Panc1 (cell line): ENCODE measurements at regions not wholly inside any gene's neighbourhood (a gene's known extent, or its start where the extent isn't known, plus 50 kb on each side); places are given as distances from the start of the nearest gene placed in this dataset.

Source experiments
- ATAC-seq: fragments of 200-7000 bp; cut with Tn5 transposase; 2 replicates; pipeline ENCODE4 v1.9.1; 2020; ENCODE audit warnings: mild to moderate bottlenecking, moderate library complexity
- BruUV-seq: library from RNA; stranded (reverse); fragments of 400-500 nt; replicated peaks from 2 replicates; lab custom pipeline; 2021; lab: Mats Ljungman, UMichigan
- CTCF ChIA-PET: fragments of 300-600 bp; sonication (Branson Sonifier 250); formaldehyde crosslinking; loops from one replicate; lab custom pipeline; 2022; ENCODE audit warnings: antibody characterized with exemption; lab: Charles Lee
- POLR2A ChIA-PET: fragments of 300-600 bp; sonication (Branson Sonifier 250); formaldehyde crosslinking; loops from one replicate; lab custom pipeline; 2022; ENCODE audit warnings: antibody characterized with exemption; lab: Charles Lee
- DNase-seq: peaks from one replicate; pipeline ENCODE4 v3.0.0-alpha.2; 2010; ENCODE audit warnings: low read depth, low spot score
- H3K27ac ChIP-seq: 2 replicates; pipeline ENCODE4 v1.5.1; 2011; ENCODE audit warnings: mild to moderate bottlenecking, low read length, inconsistent platforms
- H3K27me3 ChIP-seq: fragments of 200-500 bp; sonication (Bioruptor generic); 2 replicates; pipeline ENCODE4 v1.6.0; 2014; ENCODE audit warnings: low read length, inconsistent platforms; ENCODE audit not compliant: control insufficient read depth, insufficient read depth
- H3K36me3 ChIP-seq: fragments of 200-500 bp; sonication (Bioruptor generic); 2 replicates; pipeline ENCODE4 v1.5.1; 2014; ENCODE audit warnings: inconsistent platforms, mild to moderate bottlenecking, low read length, moderate library complexity; ENCODE audit not compliant: control insufficient read depth, insufficient read depth
- H3K4me1 ChIP-seq: 2 replicates; pipeline ENCODE4 v1.5.1; 2011; ENCODE audit warnings: inconsistent platforms, mild to moderate bottlenecking, low read length, moderate library complexity; ENCODE audit not compliant: control insufficient read depth, insufficient read depth
- H3K4me3 ChIP-seq, 2 experiments: 2 replicates each; pipeline ENCODE4 v1.5.1; 2011 to 2012; ENCODE audit warnings: low read depth in 2 of 2, low read length in 2 of 2, mild to moderate bottlenecking in 2 of 2, inconsistent platforms in 1 of 2, moderate library complexity in 1 of 2
- H3K9me3 ChIP-seq: fragments of 200-500 bp; sonication (Bioruptor generic); 2 replicates; pipeline ENCODE4 v1.5.1; 2014; ENCODE audit warnings: low read depth, mild to moderate bottlenecking, inconsistent platforms, low read length, moderate library complexity; ENCODE audit not compliant: control insufficient read depth, insufficient read depth
- POLR2AphosphoS5 ChIP-seq: IDR thresholded peaks from 2 replicates; pipeline ENCODE4 v1.6.1; 2012; ENCODE audit warnings: mild to moderate bottlenecking, low read depth, low read length, moderate library complexity
- SIN3A ChIP-seq: IDR thresholded peaks from 2 replicates; pipeline ENCODE4 v1.6.1; 2012; ENCODE audit warnings: low read depth, mild to moderate bottlenecking, low read length, moderate library complexity, borderline replicate concordance; ENCODE audit not compliant: insufficient read depth
- TCF7L2 ChIP-seq: IDR thresholded peaks from 2 replicates; pipeline ENCODE4 v1.6.1; 2011; ENCODE audit warnings: mild to moderate bottlenecking, low read depth, low read length, inconsistent platforms
- in situ Hi-C: cut with HindIII; loops from 2 replicates; pipeline ENCODE4 v1.10.0; 2016; ENCODE audit warnings: low sequenced_read_pairs, low pct_unique_long_range_greater_than_20kb
- intact Hi-C: fragments of 100-400 bp; cut with micrococcal nuclease; formaldehyde crosslinking; loops from one replicate; pipeline ENCODE4 v1.10.0; 2022; ENCODE audit not compliant: unreplicated experiment
- TF ChIP-seq, protein P1 (sequence below), 2 experiments: IDR thresholded peaks; 2 replicates each; pipeline ENCODE4 v1.6.1; 2011 to 2012; ENCODE audit warnings: low read depth in 2 of 2, control low read depth in 1 of 2, low read length in 1 of 2, mild to moderate bottlenecking in 1 of 2, moderate library complexity in 1 of 2; ENCODE audit not compliant: insufficient read depth in 1 of 2
- TF ChIP-seq, protein P2 (sequence below): fragments of 450-650 bp; IDR thresholded peaks from 2 replicates; pipeline ENCODE4 v1.5.1; 2017; ENCODE audit warnings: mild to moderate bottlenecking

DNA sequence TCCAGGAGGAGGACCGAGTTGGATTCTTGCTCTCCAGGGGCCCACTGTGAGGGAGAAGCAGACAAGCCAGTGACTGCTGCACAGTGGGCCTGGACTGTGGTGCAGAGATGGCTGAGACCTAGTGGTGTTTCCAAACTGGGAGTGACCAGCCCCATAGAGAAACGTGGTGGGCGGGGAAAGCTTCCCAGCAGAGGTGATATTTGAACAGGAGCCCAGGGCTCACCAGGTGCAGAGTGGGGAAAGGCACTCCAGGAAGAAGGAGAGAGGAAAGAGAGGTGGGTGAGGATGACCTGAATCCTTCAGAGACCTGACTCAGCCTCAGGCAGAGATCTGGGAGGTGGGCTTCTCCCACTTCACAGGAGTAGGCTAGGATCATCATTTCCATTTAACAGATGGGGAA, 52.1 kb upstream of the RASD2 start:
- no peak for TF ChIP-seq SIN3A
- TF ChIP-seq POLR2AphosphoS5: no peak
- TF ChIP-seq, protein P1, sequence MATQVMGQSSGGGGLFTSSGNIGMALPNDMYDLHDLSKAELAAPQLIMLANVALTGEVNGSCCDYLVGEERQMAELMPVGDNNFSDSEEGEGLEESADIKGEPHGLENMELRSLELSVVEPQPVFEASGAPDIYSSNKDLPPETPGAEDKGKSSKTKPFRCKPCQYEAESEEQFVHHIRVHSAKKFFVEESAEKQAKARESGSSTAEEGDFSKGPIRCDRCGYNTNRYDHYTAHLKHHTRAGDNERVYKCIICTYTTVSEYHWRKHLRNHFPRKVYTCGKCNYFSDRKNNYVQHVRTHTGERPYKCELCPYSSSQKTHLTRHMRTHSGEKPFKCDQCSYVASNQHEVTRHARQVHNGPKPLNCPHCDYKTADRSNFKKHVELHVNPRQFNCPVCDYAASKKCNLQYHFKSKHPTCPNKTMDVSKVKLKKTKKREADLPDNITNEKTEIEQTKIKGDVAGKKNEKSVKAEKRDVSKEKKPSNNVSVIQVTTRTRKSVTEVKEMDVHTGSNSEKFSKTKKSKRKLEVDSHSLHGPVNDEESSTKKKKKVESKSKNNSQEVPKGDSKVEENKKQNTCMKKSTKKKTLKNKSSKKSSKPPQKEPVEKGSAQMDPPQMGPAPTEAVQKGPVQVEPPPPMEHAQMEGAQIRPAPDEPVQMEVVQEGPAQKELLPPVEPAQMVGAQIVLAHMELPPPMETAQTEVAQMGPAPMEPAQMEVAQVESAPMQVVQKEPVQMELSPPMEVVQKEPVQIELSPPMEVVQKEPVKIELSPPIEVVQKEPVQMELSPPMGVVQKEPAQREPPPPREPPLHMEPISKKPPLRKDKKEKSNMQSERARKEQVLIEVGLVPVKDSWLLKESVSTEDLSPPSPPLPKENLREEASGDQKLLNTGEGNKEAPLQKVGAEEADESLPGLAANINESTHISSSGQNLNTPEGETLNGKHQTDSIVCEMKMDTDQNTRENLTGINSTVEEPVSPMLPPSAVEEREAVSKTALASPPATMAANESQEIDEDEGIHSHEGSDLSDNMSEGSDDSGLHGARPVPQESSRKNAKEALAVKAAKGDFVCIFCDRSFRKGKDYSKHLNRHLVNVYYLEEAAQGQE (IDR thresholded peaks at IDR 0.05; ENCODE audit: insufficient read depth in 1 of 2, low read depth in 2 of 2, low read length in 1 of 2): no peak
- TF ChIP-seq, protein P2, sequence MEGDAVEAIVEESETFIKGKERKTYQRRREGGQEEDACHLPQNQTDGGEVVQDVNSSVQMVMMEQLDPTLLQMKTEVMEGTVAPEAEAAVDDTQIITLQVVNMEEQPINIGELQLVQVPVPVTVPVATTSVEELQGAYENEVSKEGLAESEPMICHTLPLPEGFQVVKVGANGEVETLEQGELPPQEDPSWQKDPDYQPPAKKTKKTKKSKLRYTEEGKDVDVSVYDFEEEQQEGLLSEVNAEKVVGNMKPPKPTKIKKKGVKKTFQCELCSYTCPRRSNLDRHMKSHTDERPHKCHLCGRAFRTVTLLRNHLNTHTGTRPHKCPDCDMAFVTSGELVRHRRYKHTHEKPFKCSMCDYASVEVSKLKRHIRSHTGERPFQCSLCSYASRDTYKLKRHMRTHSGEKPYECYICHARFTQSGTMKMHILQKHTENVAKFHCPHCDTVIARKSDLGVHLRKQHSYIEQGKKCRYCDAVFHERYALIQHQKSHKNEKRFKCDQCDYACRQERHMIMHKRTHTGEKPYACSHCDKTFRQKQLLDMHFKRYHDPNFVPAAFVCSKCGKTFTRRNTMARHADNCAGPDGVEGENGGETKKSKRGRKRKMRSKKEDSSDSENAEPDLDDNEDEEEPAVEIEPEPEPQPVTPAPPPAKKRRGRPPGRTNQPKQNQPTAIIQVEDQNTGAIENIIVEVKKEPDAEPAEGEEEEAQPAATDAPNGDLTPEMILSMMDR: no peak
- TF ChIP-seq TCF7L2: no peak
- no TSS peak for BruUV-seq
- Histone ChIP-seq H3K27ac (no peak overlapping the region; the same call in 1 of the 2 replicates), H3K4me1 (no peaks in the 10 kb centered on the region), H3K27me3 (no peaks in the 10 kb centered on the region), H3K9me3 (no peaks in the 10 kb centered on the region), H3K36me3 (no peaks in the 10 kb centered on the region), H3K4me3 (no peak overlapping the region)
- CTCF ChIA-PET: no interaction called here
- POLR2A ChIA-PET: no interaction called here
- ATAC-seq: no peak
- intact Hi-C loops (no loop called here), in situ Hi-C loops (no loop called here)
- no peak for DNase-seq

DNA sequence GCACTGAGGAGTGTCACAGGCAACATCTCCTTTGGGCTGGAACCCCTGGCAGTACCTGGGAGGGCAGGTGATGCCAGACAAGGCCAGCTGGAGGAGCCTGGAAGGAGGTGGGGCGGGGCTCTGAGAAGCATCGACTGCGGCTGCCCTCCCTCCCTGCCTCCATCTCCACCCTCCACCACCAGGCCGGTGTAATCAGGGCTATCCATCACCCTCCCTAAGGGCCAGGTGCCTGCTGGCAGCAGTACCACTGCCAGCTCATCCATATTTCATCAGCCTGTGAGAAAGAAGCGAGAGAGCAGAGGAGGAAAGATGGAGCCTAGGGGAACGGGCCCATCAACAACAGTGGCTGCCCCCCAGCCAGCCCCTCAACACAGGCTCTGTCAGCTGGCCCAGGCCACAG, 51.4 kb upstream of the RASD2 start:
- BruUV-seq: no TSS peak
- no peaks in the 10 kb centered on the region for H3K4me1 ChIP-seq
- TF ChIP-seq, protein P2: no peak
- TF ChIP-seq POLR2AphosphoS5: no peak
- TF ChIP-seq, protein P1 (IDR thresholded peaks at IDR 0.05; ENCODE audit: insufficient read depth in 1 of 2, low read depth in 2 of 2, low read length in 1 of 2): no peak
- no peak for TF ChIP-seq SIN3A
- TF ChIP-seq TCF7L2: no peak
- H3K27me3 ChIP-seq: no peaks in the 10 kb centered on the region
- H3K27ac ChIP-seq: no peak overlapping the region
- no peaks in the 10 kb centered on the region for H3K9me3 ChIP-seq
- intact Hi-C loops (no loop called here), in situ Hi-C loops (no loop called here)
- no peak overlapping the region for H3K4me3 ChIP-seq
- H3K36me3 ChIP-seq: no peaks in the 10 kb centered on the region
- peak; percentile 59 for ATAC-seq
- DNase-seq: no peak
- POLR2A ChIA-PET: no interaction called here
- CTCF ChIA-PET: no interaction called here
